DND-41 (cell line): ENCODE measurements at regions not wholly inside any gene's neighbourhood (a gene's known extent, or its start where the extent isn't known, plus 50 kb on each side); places are given as distances from the start of the nearest gene placed in this dataset.

ENCODE experiments used
- EZH2 ChIP-seq: IDR thresholded peaks from 3 replicates; pipeline ENCODE4 v1.6.1; 2012; ENCODE audit warnings: borderline replicate concordance, low read depth, mild to moderate bottlenecking, moderate library complexity, low read length, inconsistent platforms; ENCODE audit not compliant: severe bottlenecking
- TF ChIP-seq, protein P1 (sequence below): IDR thresholded peaks from 2 replicates; pipeline ENCODE4 v1.5.1; 2012; ENCODE audit warnings: borderline replicate concordance, low read length, moderate library complexity, mild to moderate bottlenecking; ENCODE audit not compliant: poor library complexity, severe bottlenecking; ENCODE audit errors: extremely low read depth

DNA sequence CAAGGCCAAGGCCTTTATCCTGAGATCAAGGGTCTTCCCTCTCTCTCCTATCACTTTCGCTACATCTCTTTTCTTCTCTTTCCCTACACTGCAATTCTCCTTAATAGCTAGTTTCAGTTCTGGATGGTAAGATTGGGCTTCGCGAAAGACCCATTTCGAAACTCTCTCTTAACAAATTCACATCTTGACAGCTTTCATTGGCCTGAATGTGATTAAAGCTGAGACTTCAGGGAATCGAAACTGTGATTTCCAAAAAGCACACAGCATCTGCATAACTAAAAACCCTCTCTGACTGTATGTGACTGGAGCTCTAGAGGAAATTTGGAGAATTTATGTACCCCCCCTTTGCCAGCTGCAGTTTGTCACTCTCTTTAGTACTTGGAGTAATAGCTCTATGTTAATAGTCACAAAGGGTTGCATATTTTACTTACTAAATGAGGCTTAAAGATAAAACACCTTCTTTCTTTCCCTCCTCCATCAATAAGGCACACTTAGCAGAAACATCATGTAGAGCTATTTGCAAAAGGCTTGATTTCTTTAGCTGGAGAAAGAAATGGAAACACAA is 105.3 kb upstream of the FAM20A start:
- TF ChIP-seq, protein P1, sequence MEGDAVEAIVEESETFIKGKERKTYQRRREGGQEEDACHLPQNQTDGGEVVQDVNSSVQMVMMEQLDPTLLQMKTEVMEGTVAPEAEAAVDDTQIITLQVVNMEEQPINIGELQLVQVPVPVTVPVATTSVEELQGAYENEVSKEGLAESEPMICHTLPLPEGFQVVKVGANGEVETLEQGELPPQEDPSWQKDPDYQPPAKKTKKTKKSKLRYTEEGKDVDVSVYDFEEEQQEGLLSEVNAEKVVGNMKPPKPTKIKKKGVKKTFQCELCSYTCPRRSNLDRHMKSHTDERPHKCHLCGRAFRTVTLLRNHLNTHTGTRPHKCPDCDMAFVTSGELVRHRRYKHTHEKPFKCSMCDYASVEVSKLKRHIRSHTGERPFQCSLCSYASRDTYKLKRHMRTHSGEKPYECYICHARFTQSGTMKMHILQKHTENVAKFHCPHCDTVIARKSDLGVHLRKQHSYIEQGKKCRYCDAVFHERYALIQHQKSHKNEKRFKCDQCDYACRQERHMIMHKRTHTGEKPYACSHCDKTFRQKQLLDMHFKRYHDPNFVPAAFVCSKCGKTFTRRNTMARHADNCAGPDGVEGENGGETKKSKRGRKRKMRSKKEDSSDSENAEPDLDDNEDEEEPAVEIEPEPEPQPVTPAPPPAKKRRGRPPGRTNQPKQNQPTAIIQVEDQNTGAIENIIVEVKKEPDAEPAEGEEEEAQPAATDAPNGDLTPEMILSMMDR, result no peak
- no peak for TF ChIP-seq EZH2
